HEK293 (cell line): ENCODE measurements at regions not wholly inside any gene's neighbourhood (a gene's known extent, or its start where the extent isn't known, plus 50 kb on each side); places are given as distances from the start of the nearest gene placed in this dataset.

Experiments used
- CTCF ChIP-seq: fragments of 450-650 bp; formaldehyde crosslinking; IDR thresholded peaks from 2 replicates; pipeline ENCODE4 v1.5.1; 2016; ENCODE audit warnings: missing biosample characterization, missing genetic modification characterization
- TCF7L2 ChIP-seq: IDR thresholded peaks from 2 replicates; pipeline ENCODE4 v1.6.1; 2011; ENCODE audit warnings: low read depth, mild to moderate bottlenecking, inconsistent platforms, low read length, moderate library complexity, borderline replicate concordance
- YY1 ChIP-seq: fragments of 450-650 bp; formaldehyde crosslinking; IDR thresholded peaks from 2 replicates; pipeline ENCODE4 v1.5.1; 2018; ENCODE audit warnings: missing biosample characterization, missing genetic modification characterization
- ZBTB44 ChIP-seq: fragments of 450-650 bp; IDR thresholded peaks from 2 replicates; pipeline ENCODE4 v1.5.1; 2018; ENCODE audit warnings: missing biosample characterization, mild to moderate bottlenecking, missing genetic modification characterization
- ZNF146 ChIP-seq: fragments of 450-650 bp; formaldehyde crosslinking; IDR thresholded peaks from 2 replicates; pipeline ENCODE4 v1.5.1; 2016; ENCODE audit warnings: missing biosample characterization, missing genetic modification characterization
- ZNF26 ChIP-seq: fragments of 450-650 bp; formaldehyde crosslinking; IDR thresholded peaks from 2 replicates; pipeline ENCODE4 v1.5.1; 2016; ENCODE audit warnings: missing biosample characterization, missing genetic modification characterization
- ZNF274 ChIP-seq, 2 experiments: fragments of 200-500 bp in 1 of 2; fragments of 450-650 bp in 1 of 2; sonication (Bioruptor generic) in 1 of 2; formaldehyde crosslinking in 1 of 2; IDR thresholded peaks; 2 replicates each; pipeline versions ENCODE4 v1.5.1 to v1.6.1; 2014 to 2016; ENCODE audit warnings: borderline replicate concordance in 1 of 2, inconsistent platforms in 1 of 2, low read length in 1 of 2, missing biosample characterization in 1 of 2, missing genetic modification characterization in 1 of 2
- ZNF529 ChIP-seq: fragments of 450-650 bp; formaldehyde crosslinking; IDR thresholded peaks from 2 replicates; pipeline ENCODE4 v1.5.1; 2017; ENCODE audit warnings: missing genetic modification characterization, missing biosample characterization; ENCODE audit not compliant: insufficient replicate concordance
- ZNF768 ChIP-seq: fragments of 450-650 bp; formaldehyde crosslinking; IDR thresholded peaks from 2 replicates; pipeline ENCODE4 v1.5.1; 2018; ENCODE audit warnings: missing biosample characterization, mild to moderate bottlenecking, missing genetic modification characterization

DNA sequence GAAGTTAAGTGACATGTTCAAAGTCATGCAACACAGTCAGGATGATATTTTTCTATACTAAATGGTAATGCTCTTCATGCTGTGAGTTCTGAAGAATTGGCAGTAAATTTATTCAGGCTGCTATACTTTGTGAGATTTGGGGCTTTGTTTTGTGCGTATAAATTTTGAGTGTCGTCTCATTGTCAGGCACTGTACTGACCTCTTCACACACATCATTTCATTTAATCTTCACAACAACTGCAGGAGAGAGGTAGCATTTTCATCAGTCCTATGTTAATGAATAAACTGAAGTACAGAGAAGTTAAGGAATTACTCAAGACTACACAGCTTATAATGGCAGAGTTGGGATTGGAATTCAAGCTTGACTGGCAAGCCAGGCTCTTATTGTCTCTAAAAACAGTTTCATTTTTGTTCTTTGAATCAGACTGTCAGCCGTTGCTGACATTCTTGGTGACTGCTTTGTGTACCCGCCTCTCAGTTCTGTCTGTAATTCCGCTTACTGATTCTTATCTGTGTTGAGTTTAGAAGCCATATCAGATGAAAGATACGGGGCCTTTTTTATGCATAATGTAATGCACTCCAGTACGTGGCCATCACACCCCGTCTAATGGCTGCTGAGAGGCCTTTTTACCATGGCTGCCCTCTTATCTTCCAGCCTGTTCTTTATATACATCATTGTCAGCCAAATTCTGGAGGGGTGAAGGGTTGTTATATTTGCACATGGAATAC, 274.9 kb downstream of the UTRN start:
- TF ChIP-seq YY1: no peak
- no peak for TF ChIP-seq ZNF146
- TF ChIP-seq ZNF768 (tag by site-specific recombination): no peak
- no peak for TF ChIP-seq TCF7L2
- TF ChIP-seq ZNF529 (tag by site-specific recombination): no peak
- no peak for TF ChIP-seq ZNF274 (IDR thresholded peaks at IDR 0.05; ENCODE audit: low read length)
- TF ChIP-seq ZNF274 (tag by site-specific recombination; IDR thresholded peaks at IDR 0.05; ENCODE audit: borderline replicate concordance): no peak
- no peak for TF ChIP-seq ZBTB44 (tag by site-specific recombination)
- no peak for TF ChIP-seq CTCF
- no peak for TF ChIP-seq ZNF26
